Limb (tissue), 2 donors: ENCODE measurements at regions not wholly inside any gene's neighbourhood (a gene's known extent, or its start where the extent isn't known, plus 50 kb on each side); places are given as distances from the start of the nearest gene placed in this dataset.
"Not testable (repeated sequence)": the region's sequence is repeated elsewhere in the genome, so short reads cannot be mapped to it uniquely, and the experiment has no call there.

ENCODE experiments used
- DNase-seq, 2 donors: peaks; one replicate each; pipeline ENCODE4 v3.0.0-alpha.2; 2016; ENCODE audit errors: extremely low spot score in 2 of 2

DNA sequence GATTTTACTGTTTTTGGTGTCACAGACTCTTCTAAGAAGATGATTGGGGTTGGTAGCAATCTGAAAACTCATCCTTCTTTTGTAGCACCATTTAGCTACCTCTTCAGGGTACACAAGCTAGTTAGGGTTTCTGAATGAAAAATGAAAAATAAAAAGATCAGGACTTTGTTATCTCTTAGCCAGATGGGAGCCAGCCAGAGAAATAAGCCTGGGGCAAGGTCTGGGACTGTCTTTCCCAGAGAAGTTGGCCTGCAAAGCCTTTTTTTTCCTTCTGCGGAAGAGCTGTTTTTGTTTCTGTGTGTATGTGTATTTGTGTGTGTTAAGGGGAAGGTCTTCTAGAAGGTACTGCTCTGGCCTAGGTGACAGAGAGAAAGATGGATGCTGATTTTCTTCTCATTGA, 150.7 kb upstream of the AGTR1 start:
- DNase-seq: no peak

- no peak for DNase-seq
Observed at GRCh38 chr3:148551767-148552260, 145.9 kb upstream of the AGTR1 start.

DNA sequence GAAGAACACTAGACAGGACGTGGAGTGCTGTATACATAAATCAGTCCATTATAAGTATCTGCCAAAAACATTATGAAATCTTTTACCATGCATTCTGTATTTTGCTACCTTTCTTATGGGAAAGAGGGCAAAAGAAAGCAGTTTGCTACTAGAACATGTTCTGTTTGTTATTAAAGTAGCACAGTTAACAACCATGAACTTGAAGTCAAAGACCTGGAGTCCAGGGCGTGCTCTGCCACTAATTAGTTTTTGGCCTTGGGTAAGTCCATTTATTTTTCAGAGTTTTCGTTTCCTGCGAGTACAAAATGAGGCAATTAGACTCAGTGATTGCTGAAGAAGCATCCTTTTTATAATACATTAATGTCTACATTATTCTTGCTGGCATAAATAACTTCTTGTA, 143.3 kb upstream of the AGTR1 start:
- no peak for DNase-seq

GRCh38 chr3:148556664-148557063, 141.0 kb upstream of the AGTR1 start:
- DNase-seq: no peak

DNA sequence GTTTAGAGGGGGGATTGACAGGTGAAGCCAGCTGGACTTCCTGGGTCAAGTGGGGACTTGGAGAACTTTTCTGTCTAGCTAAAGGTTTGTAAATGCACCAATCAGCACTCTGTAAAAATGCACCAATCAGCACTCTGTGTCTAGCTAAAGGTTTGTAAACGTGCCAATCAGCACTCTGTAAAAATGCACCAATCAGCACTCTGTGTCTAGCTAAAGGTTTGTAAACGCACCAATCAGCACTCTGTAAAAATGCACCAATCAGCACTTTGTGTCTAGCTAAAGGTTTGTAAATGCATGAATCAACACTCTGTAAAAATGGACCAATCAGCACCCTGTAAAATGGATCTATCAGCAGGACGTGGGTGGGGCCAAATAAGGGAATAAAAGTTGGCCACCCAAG, 120.1 kb upstream of the AGTR1 start:
- not testable (repeated sequence) for DNase-seq

DNA sequence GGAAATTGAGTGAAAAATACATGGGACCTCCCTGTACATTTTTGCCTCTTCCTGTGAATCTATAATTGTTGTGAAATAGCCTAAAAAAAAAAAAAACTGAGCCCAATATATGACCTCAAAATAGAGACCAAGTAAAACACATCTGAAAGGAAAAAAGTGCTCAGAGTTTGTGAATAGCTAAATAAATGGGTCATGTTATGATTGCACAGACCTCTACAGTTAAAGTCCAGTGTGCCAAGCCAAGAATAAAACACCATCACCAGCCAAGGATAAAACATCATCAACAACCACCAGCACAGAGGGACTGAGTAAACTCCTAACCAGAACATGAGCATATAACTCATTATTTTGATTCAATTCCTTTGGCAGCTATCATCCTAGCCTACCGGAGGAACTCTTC, 115.6 kb upstream of the AGTR1 start:
- DNase-seq: no peak

GRCh38 chr3:148583793-148584192, 113.9 kb upstream of the AGTR1 start:
- no peak for DNase-seq

DNA sequence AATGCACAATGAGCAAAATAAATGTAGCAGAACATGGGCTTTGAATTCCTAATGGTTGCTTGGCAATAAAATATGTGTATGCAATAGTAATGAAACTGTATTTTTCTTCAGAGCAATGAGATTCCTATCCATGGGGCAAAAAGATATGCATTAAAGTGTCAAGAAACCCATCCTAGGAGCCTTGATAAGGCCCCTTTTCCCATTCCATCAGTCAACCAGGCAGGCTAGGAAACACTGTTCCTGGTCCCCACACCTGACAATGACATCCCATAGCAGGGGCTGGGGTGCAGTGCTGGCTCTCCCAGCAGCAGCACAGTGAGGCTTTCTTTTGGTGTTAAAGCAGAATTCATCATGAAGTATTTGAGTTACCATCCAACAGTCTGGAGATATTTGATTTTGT, 113.3 kb upstream of the AGTR1 start:
- DNase-seq: no peak

DNA sequence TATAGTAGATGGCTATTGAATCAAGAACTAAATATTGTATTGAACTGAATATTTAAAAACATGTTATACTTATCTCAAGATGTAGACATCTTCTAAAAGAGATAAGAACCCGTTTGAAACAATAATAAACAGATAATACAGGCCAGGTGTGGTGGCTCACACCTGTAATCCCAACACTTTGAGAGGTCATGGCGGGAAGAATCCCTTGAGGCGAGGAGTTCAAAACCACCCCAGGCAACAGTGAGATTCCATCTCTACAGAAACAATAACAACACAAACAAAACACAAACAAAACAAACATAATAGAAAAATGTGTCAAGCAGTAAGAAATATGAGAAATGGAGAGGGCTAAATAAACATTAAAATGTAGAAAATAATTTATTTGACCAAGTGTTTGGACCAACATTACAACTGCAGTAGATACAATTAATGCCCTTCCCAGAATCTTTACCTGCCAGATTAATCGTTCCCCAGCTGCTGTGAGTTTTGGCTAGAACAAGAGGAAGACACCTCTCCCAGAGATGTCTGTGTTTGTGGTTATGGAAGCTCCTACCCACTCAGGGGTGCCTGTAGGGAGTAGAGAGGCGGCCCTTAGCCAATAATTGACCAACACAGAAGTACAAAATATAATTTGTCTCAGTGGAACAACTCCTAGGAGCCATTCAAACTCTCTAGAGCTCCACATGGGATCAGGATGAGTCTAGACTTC, 111.9 kb upstream of the AGTR1 start:
- no peak for DNase-seq

DNA sequence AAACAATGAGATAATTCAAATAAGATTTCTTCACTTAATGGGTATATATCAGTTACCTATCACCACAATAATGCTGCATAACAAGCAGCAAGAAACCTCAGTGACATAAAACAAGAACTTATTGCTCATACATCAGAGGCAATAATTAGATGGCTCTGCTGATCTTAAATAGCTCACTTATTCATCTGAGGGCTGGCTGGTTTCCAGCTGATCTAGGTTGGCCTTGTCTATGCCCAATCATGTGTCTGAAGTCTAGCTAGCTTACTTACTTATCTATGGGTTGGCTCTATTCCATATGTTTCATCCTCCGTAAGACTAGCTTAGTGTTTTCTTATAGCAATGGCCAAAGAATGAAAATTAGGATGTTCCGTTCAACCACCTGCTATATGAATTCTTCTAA, 109.4 kb upstream of the AGTR1 start:
- DNase-seq: no peak

DNA sequence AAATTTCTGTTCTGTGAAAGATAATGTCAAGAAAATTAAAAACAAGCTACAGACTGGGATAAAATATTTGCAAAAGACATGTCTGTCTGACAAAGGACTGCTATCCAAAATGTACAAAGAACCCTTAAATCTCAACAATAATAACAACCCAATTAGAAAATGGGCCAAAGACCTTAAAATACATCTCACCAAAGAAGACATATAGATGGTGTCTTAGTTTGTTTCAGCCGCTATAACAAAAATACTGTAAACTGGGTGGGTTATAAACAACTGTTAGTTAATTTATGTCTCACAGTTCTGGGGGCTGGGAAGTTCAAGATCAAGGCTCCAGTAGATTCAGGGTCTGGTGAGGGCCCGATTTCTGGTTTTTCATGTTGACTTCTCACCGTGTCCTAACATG, 106.2 kb upstream of the AGTR1 start:
- no peak for DNase-seq

DNA sequence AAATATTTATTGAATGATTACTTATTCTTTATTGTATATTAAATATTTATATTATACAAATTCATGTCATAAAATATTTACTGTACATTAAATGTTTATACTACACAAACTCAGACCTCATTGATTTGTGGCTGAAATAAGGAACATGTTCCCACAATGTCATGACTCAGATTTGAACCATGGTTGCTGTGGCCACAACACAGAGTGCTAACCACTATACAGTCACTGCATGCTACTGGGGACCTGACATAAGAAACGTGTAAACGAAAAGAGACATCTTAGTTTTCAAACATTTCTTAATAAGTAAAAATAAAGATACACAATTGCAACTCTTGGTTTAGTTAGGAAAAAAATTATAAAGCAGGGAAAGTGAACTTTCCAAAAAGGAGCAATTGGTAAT, 99.1 kb upstream of the AGTR1 start:
- no peak for DNase-seq

GRCh38 chr3:148599481-148599880, 98.2 kb upstream of the AGTR1 start:
- DNase-seq: no peak

- DNase-seq: no peak
Observed at GRCh38 chr3:148600440-148600839, 97.3 kb upstream of the AGTR1 start.

DNA sequence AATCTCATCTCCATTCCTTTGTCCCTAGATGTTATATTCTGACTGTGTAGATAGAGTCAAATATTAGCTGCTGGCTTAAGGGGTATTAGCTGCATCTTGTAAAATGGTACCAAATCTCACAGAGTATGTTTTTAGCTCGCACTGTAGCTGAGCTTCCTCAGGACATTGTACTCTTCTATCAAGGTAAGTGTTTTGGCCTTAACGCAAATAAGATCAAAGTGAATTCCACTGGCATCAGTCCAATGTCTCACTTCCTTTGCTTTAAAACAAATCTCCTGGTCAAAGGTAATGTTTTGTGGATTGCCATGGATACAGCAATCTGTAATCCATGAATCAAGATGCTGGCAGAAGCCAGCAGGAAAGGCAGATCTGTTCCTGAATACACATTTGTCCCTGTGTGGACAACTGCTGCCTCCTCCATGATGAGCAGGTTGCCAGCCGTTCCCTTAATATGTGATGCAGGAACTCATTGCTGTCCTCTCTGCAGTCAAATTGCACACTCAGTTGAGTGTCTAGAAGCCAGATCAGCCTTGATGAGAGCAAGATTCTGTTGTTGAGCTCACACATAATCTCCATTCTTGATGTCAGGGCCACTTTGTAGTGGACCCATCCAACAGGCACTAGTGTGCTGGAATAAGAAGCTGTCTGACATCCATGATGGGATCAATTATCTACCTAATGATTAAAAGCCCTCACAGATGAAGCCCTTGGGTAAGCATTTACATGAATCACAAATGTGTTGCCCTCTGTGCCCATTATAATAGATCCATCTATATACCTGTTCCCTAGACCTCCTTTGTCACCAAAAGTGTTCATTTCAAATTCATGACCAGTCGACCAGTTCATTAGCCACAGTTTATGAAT, 96.6 kb upstream of the AGTR1 start:
- no peak for DNase-seq

DNA sequence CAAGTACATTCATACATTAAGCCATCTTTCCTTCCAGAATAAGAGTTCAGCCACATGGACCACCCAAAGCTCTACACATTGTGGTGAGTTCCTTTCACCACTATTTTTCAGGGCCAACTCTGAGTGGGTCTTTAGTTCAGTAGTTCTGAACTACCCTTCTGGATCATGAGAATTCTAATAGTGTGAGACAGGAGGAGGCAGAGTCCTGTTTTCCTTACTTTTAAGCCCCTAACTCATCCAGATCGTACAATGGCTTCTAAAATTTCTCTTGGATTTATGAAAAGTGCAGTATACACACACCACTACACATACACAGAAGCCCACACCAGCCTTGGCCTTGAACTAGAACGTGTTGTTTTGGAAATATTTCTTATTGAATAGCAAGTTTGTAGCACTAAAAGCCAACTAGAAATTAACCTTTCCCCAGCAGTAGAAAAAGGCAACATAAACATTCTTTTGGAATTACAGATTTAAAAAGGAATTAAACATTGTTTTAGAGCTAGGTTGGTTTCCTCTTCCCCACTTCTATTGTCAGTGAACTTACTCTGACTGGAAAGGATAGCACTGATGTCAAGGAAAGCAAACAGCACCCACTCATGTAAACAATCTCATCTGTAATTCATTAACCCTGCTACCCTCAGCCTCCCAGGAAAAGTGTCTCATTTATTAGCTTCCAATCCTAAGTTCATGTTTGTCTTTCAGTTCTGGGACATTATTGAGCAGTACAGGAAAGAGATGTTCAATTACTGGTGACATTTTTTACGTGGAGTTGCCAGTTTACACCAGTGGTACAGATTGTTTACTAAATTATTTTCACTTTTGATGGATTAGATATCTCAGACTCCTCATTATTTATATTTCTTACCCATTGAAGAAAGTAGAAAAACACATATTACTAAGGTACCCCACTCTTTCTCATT, 95.7 kb upstream of the AGTR1 start:
- DNase-seq: no peak

DNA sequence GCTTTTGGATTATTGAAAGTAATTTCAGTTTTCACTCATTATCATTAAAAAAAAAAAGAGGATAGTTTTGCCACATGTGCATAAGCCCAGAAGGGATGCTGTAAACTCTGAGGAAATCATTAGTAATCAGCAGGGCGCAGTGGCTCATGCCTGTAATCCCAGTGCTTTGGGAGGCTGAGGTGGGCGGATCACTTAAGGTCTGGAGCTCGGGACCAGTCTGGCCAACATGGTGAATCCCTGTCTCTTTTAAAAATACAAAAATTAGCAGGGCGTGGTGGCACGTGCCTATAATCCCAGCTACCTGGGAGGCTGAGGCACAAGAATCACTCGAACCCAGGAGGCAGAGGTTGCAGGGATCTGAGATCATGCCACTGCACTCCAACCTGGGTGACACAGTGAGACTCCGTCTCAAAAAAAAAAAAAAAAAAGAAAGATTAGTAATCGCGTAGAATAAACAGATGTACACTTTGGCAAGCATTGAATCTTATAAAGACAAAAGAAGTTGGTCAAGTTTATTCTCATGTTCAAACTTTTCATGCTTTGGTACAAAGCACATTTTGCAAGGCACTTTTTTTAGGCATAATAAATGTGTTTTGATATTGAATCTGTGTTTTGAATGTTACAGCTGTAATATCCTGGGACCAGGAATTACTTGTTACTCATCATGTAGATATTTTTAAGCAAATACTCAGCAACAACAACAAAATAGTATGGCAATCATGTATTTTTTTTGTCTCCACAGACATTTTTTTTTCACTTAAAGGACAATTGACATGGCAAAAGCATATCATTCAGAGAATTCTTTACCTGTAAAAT, 93.2 kb upstream of the AGTR1 start:
- no peak for DNase-seq

DNA sequence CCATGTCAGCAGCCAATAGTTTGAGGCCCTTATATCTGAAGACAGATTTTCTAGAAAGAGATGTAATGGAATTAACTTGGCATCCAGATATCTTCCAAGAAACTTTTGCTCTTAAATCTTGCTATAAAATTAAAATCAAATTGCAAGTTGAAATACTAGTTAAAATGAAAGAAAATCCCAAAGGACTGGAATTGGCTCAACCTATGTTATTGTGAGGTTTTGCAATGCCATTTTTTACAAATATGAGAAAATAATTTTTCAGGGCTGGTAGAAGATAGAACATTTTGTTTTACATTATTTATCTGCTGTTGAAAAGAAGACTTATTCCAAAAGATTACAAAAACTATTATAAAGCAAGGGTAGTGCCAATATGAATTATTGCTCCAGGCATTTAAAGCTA, 92.2 kb upstream of the AGTR1 start:
- DNase-seq: peak in 1 of 2 donors; percentile 22

DNA sequence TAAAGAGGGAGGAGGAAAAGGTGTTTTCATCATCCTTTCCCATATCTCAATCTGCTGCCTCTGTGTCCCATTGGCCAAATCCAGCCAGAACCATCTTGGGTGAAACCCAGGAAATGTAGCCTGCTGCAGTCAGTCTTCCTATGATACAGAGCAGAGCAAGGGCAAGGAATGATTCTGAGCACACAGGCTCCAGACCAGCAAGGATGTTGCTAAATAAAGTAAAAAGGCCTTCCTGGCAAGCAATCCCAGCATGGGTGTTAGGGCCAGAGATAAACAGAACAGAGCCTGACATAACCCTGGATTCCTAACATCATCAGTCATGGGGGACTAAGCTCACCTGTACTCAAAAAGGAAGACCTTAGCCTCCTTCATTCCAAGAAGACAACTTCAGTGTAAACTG, 90.7 kb upstream of the AGTR1 start:
- no peak for DNase-seq

DNA sequence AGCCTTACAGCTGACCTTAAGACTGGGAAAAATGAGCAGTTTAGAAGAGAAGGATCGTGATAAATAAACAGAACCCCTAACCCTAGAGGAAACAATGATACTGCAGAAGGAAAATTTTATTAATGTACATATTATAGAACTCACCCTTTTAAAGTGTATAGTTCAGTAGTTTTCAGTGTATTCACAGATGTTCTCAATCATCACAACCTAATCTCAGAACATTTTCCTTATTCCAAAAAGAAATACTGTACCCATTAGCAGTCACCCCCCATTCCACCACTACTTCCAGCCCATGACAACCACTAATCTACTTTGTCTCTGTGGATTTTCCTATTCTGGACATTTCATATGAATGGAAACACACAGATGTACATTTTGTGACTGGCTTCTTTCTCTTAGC, 90.2 kb upstream of the AGTR1 start:
- DNase-seq: no peak

- DNase-seq: no peak
Observed at GRCh38 chr3:148612278-148612677, 85.4 kb upstream of the AGTR1 start.
